C4-2B (cell line): ENCODE measurements at regions not wholly inside any gene's neighbourhood (a gene's known extent, or its start where the extent isn't known, plus 50 kb on each side); places are given as distances from the start of the nearest gene placed in this dataset.

Experiments used
- H3K27ac ChIP-seq: fragments of 450-650 bp; 2 replicates; pipeline ENCODE4 v1.5.1; 2017
- CTCF ChIP-seq: fragments of 450-650 bp; conservative IDR thresholded peaks from 2 replicates; pipeline ENCODE4 v1.5.1; 2017; ENCODE audit warnings: mild to moderate bottlenecking
- ZFX ChIP-seq: fragments of 450-650 bp; IDR thresholded peaks from 2 replicates; pipeline ENCODE4 v1.6.1; 2017

GRCh38 chr10:94206176-94206575, 156.6 kb downstream of the NOC3L start:
- TF ChIP-seq ZFX = no peak
- H3K27ac ChIP-seq = no peak overlapping the region

GRCh38 chr10:94208315-94208714, 154.4 kb downstream of the NOC3L start:
- H3K27ac ChIP-seq = no peak overlapping the region
- TF ChIP-seq ZFX (no peak), CTCF (no peak)

GRCh38 chr10:94210440-94211168, 152.1 kb downstream of the NOC3L start:
- TF ChIP-seq CTCF = no peak
- TF ChIP-seq ZFX = no peak
- no peak overlapping the region for H3K27ac ChIP-seq

- TF ChIP-seq CTCF (no peak), ZFX (no peak)
- H3K27ac ChIP-seq = no peak overlapping the region
Measured at GRCh38 chr10:94211169-94211510, 151.6 kb downstream of the NOC3L start.

- H3K27ac ChIP-seq = no peak overlapping the region
- TF ChIP-seq ZFX (no peak), CTCF (no peak)
Measured at GRCh38 chr10:94213001-94213530, 149.7 kb downstream of the NOC3L start.

GRCh38 chr10:94213980-94214379, 148.8 kb downstream of the NOC3L start:
- H3K27ac ChIP-seq = no peak overlapping the region
- TF ChIP-seq CTCF (no peak), ZFX (no peak)

GRCh38 chr10:94214481-94214893, 148.3 kb downstream of the NOC3L start:
- no peak overlapping the region for H3K27ac ChIP-seq
- TF ChIP-seq CTCF (no peak), ZFX (no peak)

GRCh38 chr10:94216201-94216600, 146.5 kb downstream of the NOC3L start:
- H3K27ac ChIP-seq = no peak overlapping the region
- no peak for TF ChIP-seq CTCF
- no peak for TF ChIP-seq ZFX
